ENCODE measurements at regions not wholly inside any gene's neighbourhood (a gene's known extent, or its start where the extent isn't known, plus 50 kb on each side); places are given as distances from the start of the nearest gene placed in this dataset.

DNA sequence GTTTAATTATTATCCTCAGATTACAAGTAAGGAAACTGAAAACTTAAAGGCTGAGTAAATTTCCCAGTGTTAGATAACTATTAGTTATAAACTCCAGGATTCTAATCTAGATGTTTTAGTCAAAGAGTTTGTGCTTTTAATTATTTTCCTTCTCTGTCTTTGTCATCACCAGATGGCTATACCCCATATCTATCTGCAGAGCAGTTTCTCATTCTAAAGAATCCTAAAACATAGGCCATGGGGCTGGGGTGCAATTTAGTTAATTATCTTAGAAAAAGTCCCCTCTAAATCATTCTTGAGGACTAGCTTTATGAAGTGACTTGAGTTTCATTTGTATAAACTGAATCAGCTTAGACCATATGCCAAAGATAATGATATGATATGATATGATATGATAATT lies 556.3 kb upstream of the ANO5 start:
- no peak for ATAC-seq
- TF ChIP-seq OSR1 (CRISPR knock-in tag; IDR thresholded peaks at IDR 0.05) (no peak), CREB5 (CRISPR knock-in tag; IDR thresholded peaks at IDR 0.05; ENCODE audit: low read depth) (no peak), ISL1 (CRISPR knock-in tag; IDR thresholded peaks at IDR 0.05) (no peak), ZC3H10 (CRISPR knock-in tag; IDR thresholded peaks at IDR 0.05) (no peak), GLIS3 (CRISPR knock-in tag; IDR thresholded peaks at IDR 0.05) (no peak), ZFP3 (CRISPR knock-in tag; IDR thresholded peaks at IDR 0.05) (no peak), ZNF8 (CRISPR knock-in tag; IDR thresholded peaks at IDR 0.05) (no peak), TOX (CRISPR knock-in tag; IDR thresholded peaks at IDR 0.05; ENCODE audit: borderline replicate concordance) (no peak), BACH2 (CRISPR knock-in tag; IDR thresholded peaks at IDR 0.05; ENCODE audit: borderline replicate concordance) (no peak), ESRRG (CRISPR knock-in tag; IDR thresholded peaks at IDR 0.05) (no peak), SNAI2 (CRISPR knock-in tag; IDR thresholded peaks at IDR 0.05) (no peak), ARNTL (CRISPR knock-in tag; IDR thresholded peaks at IDR 0.05; ENCODE audit: borderline replicate concordance, low read depth) (no peak)
- TF ChIP-seq, protein P1, sequence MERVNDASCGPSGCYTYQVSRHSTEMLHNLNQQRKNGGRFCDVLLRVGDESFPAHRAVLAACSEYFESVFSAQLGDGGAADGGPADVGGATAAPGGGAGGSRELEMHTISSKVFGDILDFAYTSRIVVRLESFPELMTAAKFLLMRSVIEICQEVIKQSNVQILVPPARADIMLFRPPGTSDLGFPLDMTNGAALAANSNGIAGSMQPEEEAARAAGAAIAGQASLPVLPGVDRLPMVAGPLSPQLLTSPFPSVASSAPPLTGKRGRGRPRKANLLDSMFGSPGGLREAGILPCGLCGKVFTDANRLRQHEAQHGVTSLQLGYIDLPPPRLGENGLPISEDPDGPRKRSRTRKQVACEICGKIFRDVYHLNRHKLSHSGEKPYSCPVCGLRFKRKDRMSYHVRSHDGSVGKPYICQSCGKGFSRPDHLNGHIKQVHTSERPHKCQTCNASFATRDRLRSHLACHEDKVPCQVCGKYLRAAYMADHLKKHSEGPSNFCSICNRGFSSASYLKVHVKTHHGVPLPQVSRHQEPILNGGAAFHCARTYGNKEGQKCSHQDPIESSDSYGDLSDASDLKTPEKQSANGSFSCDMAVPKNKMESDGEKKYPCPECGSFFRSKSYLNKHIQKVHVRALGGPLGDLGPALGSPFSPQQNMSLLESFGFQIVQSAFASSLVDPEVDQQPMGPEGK (CRISPR knock-in tag; IDR thresholded peaks at IDR 0.05; ENCODE audit: borderline replicate concordance): no peak
- TF ChIP-seq, protein P2, sequence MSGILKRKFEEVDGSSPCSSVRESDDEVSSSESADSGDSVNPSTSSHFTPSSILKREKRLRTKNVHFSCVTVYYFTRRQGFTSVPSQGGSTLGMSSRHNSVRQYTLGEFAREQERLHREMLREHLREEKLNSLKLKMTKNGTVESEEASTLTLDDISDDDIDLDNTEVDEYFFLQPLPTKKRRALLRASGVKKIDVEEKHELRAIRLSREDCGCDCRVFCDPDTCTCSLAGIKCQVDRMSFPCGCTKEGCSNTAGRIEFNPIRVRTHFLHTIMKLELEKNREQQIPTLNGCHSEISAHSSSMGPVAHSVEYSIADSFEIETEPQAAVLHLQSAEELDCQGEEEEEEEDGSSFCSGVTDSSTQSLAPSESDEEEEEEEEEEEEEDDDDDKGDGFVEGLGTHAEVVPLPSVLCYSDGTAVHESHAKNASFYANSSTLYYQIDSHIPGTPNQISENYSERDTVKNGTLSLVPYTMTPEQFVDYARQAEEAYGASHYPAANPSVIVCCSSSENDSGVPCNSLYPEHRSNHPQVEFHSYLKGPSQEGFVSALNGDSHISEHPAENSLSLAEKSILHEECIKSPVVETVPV (CRISPR knock-in tag; IDR thresholded peaks at IDR 0.05): no peak

- TF ChIP-seq ZNF70 (CRISPR knock-in tag; IDR thresholded peaks at IDR 0.05) (no peak), GLIS3 (CRISPR knock-in tag; IDR thresholded peaks at IDR 0.05) (no peak), ARNTL (CRISPR knock-in tag; IDR thresholded peaks at IDR 0.05; ENCODE audit: borderline replicate concordance, low read depth) (no peak), ZNF8 (CRISPR knock-in tag; IDR thresholded peaks at IDR 0.05) (no peak), TOX (CRISPR knock-in tag; IDR thresholded peaks at IDR 0.05; ENCODE audit: borderline replicate concordance) (no peak), ZC3H10 (CRISPR knock-in tag; IDR thresholded peaks at IDR 0.05) (no peak), ZFP30 (CRISPR knock-in tag; IDR thresholded peaks at IDR 0.05) (no peak), SNAI2 (CRISPR knock-in tag; IDR thresholded peaks at IDR 0.05) (no peak), RARB (CRISPR knock-in tag; IDR thresholded peaks at IDR 0.05) (no peak), PPARA (CRISPR knock-in tag; IDR thresholded peaks at IDR 0.05; ENCODE audit: borderline replicate concordance) (no peak), TSHZ2 (CRISPR knock-in tag; IDR thresholded peaks at IDR 0.05) (no peak), CSDC2 (CRISPR knock-in tag; IDR thresholded peaks at IDR 0.05) (no peak), ZNF565 (CRISPR knock-in tag; conservative IDR thresholded peaks at IDR 0.05; ENCODE audit: low read depth) (no peak), CREB5 (CRISPR knock-in tag; IDR thresholded peaks at IDR 0.05; ENCODE audit: low read depth) (no peak), BACH2 (CRISPR knock-in tag; IDR thresholded peaks at IDR 0.05; ENCODE audit: borderline replicate concordance) (no peak)
- TF ChIP-seq, protein P3, sequence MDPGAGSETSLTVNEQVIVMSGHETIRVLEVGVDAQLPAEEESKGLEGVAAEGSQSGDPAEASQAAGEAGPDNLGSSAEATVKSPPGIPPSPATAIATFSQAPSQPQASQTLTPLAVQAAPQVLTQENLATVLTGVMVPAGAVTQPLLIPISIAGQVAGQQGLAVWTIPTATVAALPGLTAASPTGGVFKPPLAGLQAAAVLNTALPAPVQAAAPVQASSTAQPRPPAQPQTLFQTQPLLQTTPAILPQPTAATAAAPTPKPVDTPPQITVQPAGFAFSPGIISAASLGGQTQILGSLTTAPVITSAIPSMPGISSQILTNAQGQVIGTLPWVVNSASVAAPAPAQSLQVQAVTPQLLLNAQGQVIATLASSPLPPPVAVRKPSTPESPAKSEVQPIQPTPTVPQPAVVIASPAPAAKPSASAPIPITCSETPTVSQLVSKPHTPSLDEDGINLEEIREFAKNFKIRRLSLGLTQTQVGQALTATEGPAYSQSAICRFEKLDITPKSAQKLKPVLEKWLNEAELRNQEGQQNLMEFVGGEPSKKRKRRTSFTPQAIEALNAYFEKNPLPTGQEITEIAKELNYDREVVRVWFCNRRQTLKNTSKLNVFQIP (CRISPR knock-in tag; IDR thresholded peaks at IDR 0.05; ENCODE audit: borderline replicate concordance, low read depth): no peak
- TF ChIP-seq, protein P1 (CRISPR knock-in tag; IDR thresholded peaks at IDR 0.05; ENCODE audit: borderline replicate concordance): no peak
- TF ChIP-seq, protein P2 (CRISPR knock-in tag; IDR thresholded peaks at IDR 0.05): no peak
- no peak for ATAC-seq
Observed at GRCh38 chr11:21640491-21640890, 552.4 kb upstream of the ANO5 start.
